Activated naive CD8-positive, alpha-beta T cell treated with anti-CD3 and anti-CD28 coated beads, Interleukin-2, amount 50 U/mL, for 24 hours (primary cell): ENCODE measurements at regions not wholly inside any gene's neighbourhood (a gene's known extent, or its start where the extent isn't known, plus 50 kb on each side); places are given as distances from the start of the nearest gene placed in this dataset.

ENCODE experiments used
- ATAC-seq: fragments of 150-1000 bp; cut with Tn5 transposase; one replicate; pipeline ENCODE4 v1.10.0; 2021
- DNase-seq: peaks from one replicate; pipeline ENCODE4 v3.0.0; 2021
- H3K27ac Mint-ChIP-seq: one replicate; pipeline ENCODE4 v1.8.0; 2021; ENCODE audit warnings: mild to moderate bottlenecking, mixed read lengths
- H3K27me3 Mint-ChIP-seq: one replicate; pipeline ENCODE4 v1.8.0; 2021; ENCODE audit warnings: mixed read lengths
- H3K36me3 Mint-ChIP-seq: one replicate; pipeline ENCODE4 v1.8.0; 2021; ENCODE audit warnings: low read depth, mixed read lengths
- H3K4me1 Mint-ChIP-seq: one replicate; pipeline ENCODE4 v1.8.0; 2021; ENCODE audit warnings: mixed read lengths
- H3K4me3 Mint-ChIP-seq: one replicate; pipeline ENCODE4 v1.8.0; 2021; ENCODE audit warnings: mild to moderate bottlenecking, moderate library complexity, mixed read lengths
- H3K9me3 Mint-ChIP-seq: one replicate; pipeline ENCODE4 v1.8.0; 2021; ENCODE audit warnings: mixed read lengths

- Mint-ChIP-seq H3K36me3 (no peaks in the 10 kb centered on the region), H3K4me3 (no peak overlapping the region), H3K9me3 (no peaks in the 10 kb centered on the region), H3K27ac (no peak overlapping the region), H3K4me1 (no peaks in the 10 kb centered on the region), H3K27me3 (peaks cover 5% of the 10 kb centered on the region)
- ATAC-seq (no peak), DNase-seq (no peak)
These were observed 92.6 kb upstream of the ALDH1A3 start for GRCh38 chr15:100786901-100787566.

GRCh38 chr15:100787567-100788417, 91.8 kb upstream of the ALDH1A3 start:
- H3K36me3 Mint-ChIP-seq = no peaks in the 10 kb centered on the region
- DNase-seq = no peak
- H3K4me3 Mint-ChIP-seq = no peak overlapping the region
- ATAC-seq = no peak
- peaks cover 5% of the 10 kb centered on the region for H3K27me3 Mint-ChIP-seq
- no peaks in the 10 kb centered on the region for H3K9me3 Mint-ChIP-seq
- no peak overlapping the region for H3K27ac Mint-ChIP-seq
- H3K4me1 Mint-ChIP-seq = no peaks in the 10 kb centered on the region

GRCh38 chr15:100788418-100789105, 91.1 kb upstream of the ALDH1A3 start:
- Mint-ChIP-seq H3K4me1 (no peaks in the 10 kb centered on the region), H3K4me3 (no peak overlapping the region), H3K9me3 (no peaks in the 10 kb centered on the region), H3K27ac (no peak overlapping the region), H3K36me3 (no peaks in the 10 kb centered on the region), H3K27me3 (peaks cover 5% of the 10 kb centered on the region)
- ATAC-seq (no peak), DNase-seq (no peak)

- no peak overlapping the region for H3K4me3 Mint-ChIP-seq
- DNase-seq (no peak), ATAC-seq (no peak)
- H3K4me1 Mint-ChIP-seq = no peaks in the 10 kb centered on the region
- H3K9me3 Mint-ChIP-seq = no peaks in the 10 kb centered on the region
- H3K27ac Mint-ChIP-seq = no peak overlapping the region
- no peaks in the 10 kb centered on the region for H3K36me3 Mint-ChIP-seq
- peaks cover 9% of the 10 kb centered on the region for H3K27me3 Mint-ChIP-seq
These were observed 88.8 kb upstream of the ALDH1A3 start for GRCh38 chr15:100790786-100791265.

- no peak for ATAC-seq
- peaks cover 9% of the 10 kb centered on the region for H3K27me3 Mint-ChIP-seq
These were observed 85.6 kb upstream of the ALDH1A3 start for GRCh38 chr15:100794008-100794407.

GRCh38 chr15:100801256-100801900, 78.3 kb upstream of the ALDH1A3 start:
- H3K4me1 Mint-ChIP-seq = no peaks in the 10 kb centered on the region
- H3K27me3 Mint-ChIP-seq = no peaks in the 10 kb centered on the region
- ATAC-seq = no peak
- DNase-seq = no peak
- H3K27ac Mint-ChIP-seq = no peak overlapping the region
- peaks cover 10% of the 10 kb centered on the region for H3K9me3 Mint-ChIP-seq
- no peaks in the 10 kb centered on the region for H3K36me3 Mint-ChIP-seq
- no peak overlapping the region for H3K4me3 Mint-ChIP-seq

More at GRCh38 chr15:100794008-100794407, 85.6 kb upstream of the ALDH1A3 start:
- Mint-ChIP-seq H3K27ac (no peak overlapping the region), H3K9me3 (no peaks in the 10 kb centered on the region), H3K36me3 (no peaks in the 10 kb centered on the region), H3K4me3 (no peak overlapping the region), H3K4me1 (no peaks in the 10 kb centered on the region)
- DNase-seq = no peak

GRCh38 chr15:100802421-100803170, 77.0 kb upstream of the ALDH1A3 start:
- Mint-ChIP-seq H3K27me3 (no peaks in the 10 kb centered on the region), H3K9me3 (peaks cover 12% of the 10 kb centered on the region), H3K4me1 (no peaks in the 10 kb centered on the region), H3K27ac (no peak overlapping the region), H3K4me3 (no peak overlapping the region), H3K36me3 (no peaks in the 10 kb centered on the region)
- no peak for ATAC-seq
- DNase-seq = no peak

- DNase-seq = no peak
- H3K4me1 Mint-ChIP-seq = no peaks in the 10 kb centered on the region
- peaks cover 12% of the 10 kb centered on the region for H3K9me3 Mint-ChIP-seq
- no peaks in the 10 kb centered on the region for H3K27me3 Mint-ChIP-seq
- ATAC-seq = no peak
- H3K36me3 Mint-ChIP-seq = no peaks in the 10 kb centered on the region
- no peak overlapping the region for H3K4me3 Mint-ChIP-seq
- no peak overlapping the region for H3K27ac Mint-ChIP-seq
These were observed 76.5 kb upstream of the ALDH1A3 start for GRCh38 chr15:100803171-100803440.

- ATAC-seq = no peak
- no peaks in the 10 kb centered on the region for H3K36me3 Mint-ChIP-seq
- H3K4me1 Mint-ChIP-seq = no peaks in the 10 kb centered on the region
These were observed 73.5 kb upstream of the ALDH1A3 start for GRCh38 chr15:100806157-100806556.

GRCh38 chr15:100807028-100807427, 72.6 kb upstream of the ALDH1A3 start:
- Mint-ChIP-seq H3K36me3 (no peaks in the 10 kb centered on the region), H3K27me3 (peaks cover 2% of the 10 kb centered on the region), H3K4me1 (no peaks in the 10 kb centered on the region), H3K9me3 (peaks cover 9% of the 10 kb centered on the region), H3K27ac (no peak overlapping the region), H3K4me3 (no peak overlapping the region)
- ATAC-seq = no peak
- no peak for DNase-seq

More at GRCh38 chr15:100806157-100806556, 73.5 kb upstream of the ALDH1A3 start:
- Mint-ChIP-seq H3K27ac (no peak overlapping the region), H3K9me3 (peaks cover 9% of the 10 kb centered on the region), H3K27me3 (peaks cover 2% of the 10 kb centered on the region), H3K4me3 (no peak overlapping the region)
- no peak for DNase-seq

GRCh38 chr15:100808691-100809090, 70.9 kb upstream of the ALDH1A3 start:
- no peak overlapping the region for H3K4me3 Mint-ChIP-seq
- ATAC-seq (no peak), DNase-seq (no peak)
- peaks cover 9% of the 10 kb centered on the region for H3K9me3 Mint-ChIP-seq
- H3K27me3 Mint-ChIP-seq = peaks cover 2% of the 10 kb centered on the region
- no peak overlapping the region for H3K27ac Mint-ChIP-seq
- H3K4me1 Mint-ChIP-seq = no peaks in the 10 kb centered on the region
- no peaks in the 10 kb centered on the region for H3K36me3 Mint-ChIP-seq

- ATAC-seq = no peak
- Mint-ChIP-seq H3K27me3 (peaks cover 2% of the 10 kb centered on the region), H3K4me3 (no peak overlapping the region), H3K4me1 (no peaks in the 10 kb centered on the region), H3K36me3 (no peaks in the 10 kb centered on the region), H3K27ac (no peak overlapping the region), H3K9me3 (peaks cover 9% of the 10 kb centered on the region)
- DNase-seq = no peak
These were observed 70.5 kb upstream of the ALDH1A3 start for GRCh38 chr15:100809151-100809550.

GRCh38 chr15:100809587-100809986, 70.0 kb upstream of the ALDH1A3 start:
- H3K4me1 Mint-ChIP-seq = no peaks in the 10 kb centered on the region
- no peak overlapping the region for H3K27ac Mint-ChIP-seq
- DNase-seq = no peak
- ATAC-seq = no peak
- peaks cover 2% of the 10 kb centered on the region for H3K27me3 Mint-ChIP-seq
- no peaks in the 10 kb centered on the region for H3K36me3 Mint-ChIP-seq
- H3K4me3 Mint-ChIP-seq = no peak overlapping the region
- peaks cover 9% of the 10 kb centered on the region for H3K9me3 Mint-ChIP-seq

- ATAC-seq = no peak
These were observed 69.4 kb upstream of the ALDH1A3 start for GRCh38 chr15:100810229-100810628.

More at GRCh38 chr15:100810229-100810628, 69.4 kb upstream of the ALDH1A3 start:
- Mint-ChIP-seq H3K4me1 (no peaks in the 10 kb centered on the region), H3K9me3 (peaks cover 14% of the 10 kb centered on the region), H3K36me3 (no peaks in the 10 kb centered on the region), H3K27me3 (peaks cover 2% of the 10 kb centered on the region), H3K4me3 (no peak overlapping the region), H3K27ac (no peak overlapping the region)
- no peak for DNase-seq
